SK-N-SH treated with all-trans-retinoic acid at 6 μM for 48 hours (cell line): ENCODE measurements at regions not wholly inside any gene's neighbourhood (a gene's known extent, or its start where the extent isn't known, plus 50 kb on each side); places are given as distances from the start of the nearest gene placed in this dataset.

Source experiments
- BACH2 ChIP-seq: fragments of 250-450 bp; sonication (Bioruptor Pico); IDR thresholded peaks from 2 replicates; pipeline ENCODE4 v1.9.0; 2021; ENCODE audit warnings: mild to moderate bottlenecking, borderline replicate concordance
- ISL1 ChIP-seq: fragments of 250-450 bp; sonication (Bioruptor Pico); IDR thresholded peaks from 2 replicates; pipeline ENCODE4 v2.1.2; 2022; ENCODE audit warnings: mild to moderate bottlenecking, moderate library complexity
- PPARA ChIP-seq: fragments of 250-450 bp; sonication (Bioruptor Pico); IDR thresholded peaks from 2 replicates; pipeline ENCODE4 v1.5.0; 2020; ENCODE audit warnings: mild to moderate bottlenecking, borderline replicate concordance
- RARB ChIP-seq: fragments of 250-450 bp; sonication (Bioruptor Pico); IDR thresholded peaks from 2 replicates; pipeline ENCODE4 v1.8.0; 2021; ENCODE audit warnings: mild to moderate bottlenecking, moderate library complexity
- TOX ChIP-seq: fragments of 250-450 bp; sonication (Bioruptor Pico); IDR thresholded peaks from 2 replicates; pipeline ENCODE4 v1.8.0; 2021; ENCODE audit warnings: mild to moderate bottlenecking, moderate library complexity, borderline replicate concordance
- ZFP3 ChIP-seq: fragments of 250-450 bp; sonication (Bioruptor Pico); IDR thresholded peaks from 2 replicates; pipeline ENCODE4 v1.5.0; 2020; ENCODE audit warnings: mild to moderate bottlenecking, moderate library complexity
- ZNF565 ChIP-seq: fragments of 450-650 bp; formaldehyde crosslinking; conservative IDR thresholded peaks from 2 replicates; pipeline ENCODE4 v1.5.0; 2020; ENCODE audit warnings: low read depth, mild to moderate bottlenecking, moderate library complexity
- TF ChIP-seq, protein P1 (sequence below): fragments of 250-450 bp; sonication (Bioruptor Pico); IDR thresholded peaks from 2 replicates; pipeline ENCODE4 v1.8.0; 2020; ENCODE audit warnings: mild to moderate bottlenecking, moderate library complexity, borderline replicate concordance
- TF ChIP-seq, protein P2 (sequence below): fragments of 250-450 bp; sonication (Bioruptor Pico); IDR thresholded peaks from 2 replicates; pipeline ENCODE4 v1.8.0; 2021; ENCODE audit warnings: low read depth, mild to moderate bottlenecking, moderate library complexity, borderline replicate concordance
- TF ChIP-seq, protein P3 (sequence below): fragments of 250-450 bp; sonication (Bioruptor Pico); IDR thresholded peaks from 2 replicates; pipeline ENCODE4 v1.5.1; 2020; ENCODE audit warnings: low read depth, mild to moderate bottlenecking, moderate library complexity

DNA sequence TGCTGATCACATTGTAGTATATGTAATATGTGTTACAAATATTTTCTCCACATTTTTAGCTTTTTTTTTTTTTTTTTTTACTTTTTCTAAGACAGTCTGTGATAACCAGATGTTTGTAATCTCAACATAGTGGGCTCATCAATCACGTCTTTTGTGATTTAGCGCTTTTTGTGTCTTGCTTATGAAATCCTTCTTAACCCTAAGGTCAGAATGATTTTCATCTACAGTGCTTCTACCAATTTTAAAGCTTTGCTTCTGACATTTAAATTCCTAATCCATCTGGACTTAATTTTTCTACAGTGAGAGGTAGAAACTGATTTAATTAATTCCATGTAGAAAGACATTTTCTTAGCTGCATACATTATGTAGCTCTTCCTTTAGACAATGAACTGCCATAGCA is 626.4 kb downstream of the TNS3 start:
- TF ChIP-seq TOX (CRISPR knock-in tag) (no peak), ISL1 (no peak), RARB (CRISPR knock-in tag) (no peak), PPARA (CRISPR knock-in tag) (no peak), ZFP3 (no peak), BACH2 (CRISPR knock-in tag) (no peak), ZNF565 (CRISPR knock-in tag) (no peak)
- TF ChIP-seq, protein P1, sequence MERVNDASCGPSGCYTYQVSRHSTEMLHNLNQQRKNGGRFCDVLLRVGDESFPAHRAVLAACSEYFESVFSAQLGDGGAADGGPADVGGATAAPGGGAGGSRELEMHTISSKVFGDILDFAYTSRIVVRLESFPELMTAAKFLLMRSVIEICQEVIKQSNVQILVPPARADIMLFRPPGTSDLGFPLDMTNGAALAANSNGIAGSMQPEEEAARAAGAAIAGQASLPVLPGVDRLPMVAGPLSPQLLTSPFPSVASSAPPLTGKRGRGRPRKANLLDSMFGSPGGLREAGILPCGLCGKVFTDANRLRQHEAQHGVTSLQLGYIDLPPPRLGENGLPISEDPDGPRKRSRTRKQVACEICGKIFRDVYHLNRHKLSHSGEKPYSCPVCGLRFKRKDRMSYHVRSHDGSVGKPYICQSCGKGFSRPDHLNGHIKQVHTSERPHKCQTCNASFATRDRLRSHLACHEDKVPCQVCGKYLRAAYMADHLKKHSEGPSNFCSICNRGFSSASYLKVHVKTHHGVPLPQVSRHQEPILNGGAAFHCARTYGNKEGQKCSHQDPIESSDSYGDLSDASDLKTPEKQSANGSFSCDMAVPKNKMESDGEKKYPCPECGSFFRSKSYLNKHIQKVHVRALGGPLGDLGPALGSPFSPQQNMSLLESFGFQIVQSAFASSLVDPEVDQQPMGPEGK (CRISPR knock-in tag): no peak
- TF ChIP-seq, protein P2, sequence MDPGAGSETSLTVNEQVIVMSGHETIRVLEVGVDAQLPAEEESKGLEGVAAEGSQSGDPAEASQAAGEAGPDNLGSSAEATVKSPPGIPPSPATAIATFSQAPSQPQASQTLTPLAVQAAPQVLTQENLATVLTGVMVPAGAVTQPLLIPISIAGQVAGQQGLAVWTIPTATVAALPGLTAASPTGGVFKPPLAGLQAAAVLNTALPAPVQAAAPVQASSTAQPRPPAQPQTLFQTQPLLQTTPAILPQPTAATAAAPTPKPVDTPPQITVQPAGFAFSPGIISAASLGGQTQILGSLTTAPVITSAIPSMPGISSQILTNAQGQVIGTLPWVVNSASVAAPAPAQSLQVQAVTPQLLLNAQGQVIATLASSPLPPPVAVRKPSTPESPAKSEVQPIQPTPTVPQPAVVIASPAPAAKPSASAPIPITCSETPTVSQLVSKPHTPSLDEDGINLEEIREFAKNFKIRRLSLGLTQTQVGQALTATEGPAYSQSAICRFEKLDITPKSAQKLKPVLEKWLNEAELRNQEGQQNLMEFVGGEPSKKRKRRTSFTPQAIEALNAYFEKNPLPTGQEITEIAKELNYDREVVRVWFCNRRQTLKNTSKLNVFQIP (CRISPR knock-in tag): no peak
- TF ChIP-seq, protein P3, sequence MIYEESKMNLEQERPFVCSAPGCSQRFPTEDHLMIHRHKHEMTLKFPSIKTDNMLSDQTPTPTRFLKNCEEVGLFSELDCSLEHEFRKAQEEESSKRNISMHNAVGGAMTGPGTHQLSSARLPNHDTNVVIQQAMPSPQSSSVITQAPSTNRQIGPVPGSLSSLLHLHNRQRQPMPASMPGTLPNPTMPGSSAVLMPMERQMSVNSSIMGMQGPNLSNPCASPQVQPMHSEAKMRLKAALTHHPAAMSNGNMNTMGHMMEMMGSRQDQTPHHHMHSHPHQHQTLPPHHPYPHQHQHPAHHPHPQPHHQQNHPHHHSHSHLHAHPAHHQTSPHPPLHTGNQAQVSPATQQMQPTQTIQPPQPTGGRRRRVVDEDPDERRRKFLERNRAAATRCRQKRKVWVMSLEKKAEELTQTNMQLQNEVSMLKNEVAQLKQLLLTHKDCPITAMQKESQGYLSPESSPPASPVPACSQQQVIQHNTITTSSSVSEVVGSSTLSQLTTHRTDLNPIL (CRISPR knock-in tag): no peak
